ENCODE measurements at regions not wholly inside any gene's neighbourhood (a gene's known extent, or its start where the extent isn't known, plus 50 kb on each side); places are given as distances from the start of the nearest gene placed in this dataset.
"Not testable (repeated sequence)": the region's sequence is repeated elsewhere in the genome, so short reads cannot be mapped to it uniquely, and the experiment has no call there.

DNA sequence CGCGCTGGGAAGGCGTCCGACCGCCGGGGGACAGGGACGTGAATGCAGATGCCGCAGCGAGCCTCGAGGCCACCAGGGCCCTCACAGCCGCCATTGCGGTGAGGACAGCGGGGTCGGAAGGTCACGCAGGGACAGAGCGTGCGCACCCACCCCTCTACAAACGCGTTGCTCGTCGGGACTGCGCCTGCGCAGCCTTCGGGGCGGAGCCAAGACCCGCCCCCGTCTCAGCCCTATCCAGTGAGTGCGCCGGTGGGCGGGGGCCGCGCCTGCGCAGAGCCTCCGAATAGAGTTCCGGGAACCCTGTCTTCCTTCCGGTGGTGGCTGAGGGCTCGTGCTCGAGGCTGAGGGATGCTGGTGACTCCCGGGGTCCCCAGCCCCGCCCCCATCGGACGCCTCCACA, 5393.1 kb upstream of the TPTE start:
- not testable (repeated sequence) for H3K36me3 ChIP-seq (ENCODE audit: control insufficient read depth, insufficient read depth, low read length); H3K9me3 ChIP-seq (ENCODE audit: control insufficient read depth, insufficient read depth, low read length); H3K9ac ChIP-seq (ENCODE audit: low read depth, low read length); H3K27me3 ChIP-seq (ENCODE audit: control insufficient read depth, insufficient read depth, low read length); H3K4me1 ChIP-seq (ENCODE audit: control insufficient read depth, insufficient read depth, low read length)
- H3K4me3 ChIP-seq (ENCODE audit: low read depth, low read length): peak overlapping the region; percentile 22

DNA sequence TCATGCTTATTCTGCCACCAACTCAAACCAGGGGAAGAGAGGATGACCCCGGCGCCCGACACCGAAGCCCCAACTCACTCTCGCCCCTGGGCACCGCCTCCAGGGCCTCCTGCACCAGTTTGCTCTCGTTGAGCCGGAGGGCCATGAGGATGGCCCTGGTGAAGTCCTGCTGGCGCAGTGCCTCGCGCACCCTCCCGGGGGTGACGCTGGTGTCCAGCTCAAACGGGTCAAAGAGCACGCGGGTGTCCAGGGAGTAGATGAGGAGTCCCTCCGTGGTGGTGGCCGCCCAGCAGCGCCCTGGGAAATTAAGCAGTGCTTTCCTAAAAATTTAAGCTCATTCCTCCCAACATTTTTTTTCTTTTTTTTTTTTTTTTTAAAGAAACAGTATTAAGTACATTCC, 5387.6 kb upstream of the TPTE start:
- not testable (repeated sequence) for H3K9me3 ChIP-seq (ENCODE audit: control insufficient read depth, insufficient read depth, low read length); H3K27me3 ChIP-seq (ENCODE audit: control insufficient read depth, insufficient read depth, low read length); H3K9ac ChIP-seq (ENCODE audit: low read depth, low read length); H3K4me1 ChIP-seq (ENCODE audit: control insufficient read depth, insufficient read depth, low read length); H3K36me3 ChIP-seq (ENCODE audit: control insufficient read depth, insufficient read depth, low read length); H3K4me3 ChIP-seq (ENCODE audit: low read depth, low read length)

GRCh38 chr21:5136406-5136805, 5385.0 kb upstream of the TPTE start:
- H3K27me3 ChIP-seq (ENCODE audit: control insufficient read depth, insufficient read depth, low read length); H3K4me3 ChIP-seq (ENCODE audit: low read depth, low read length); H3K36me3 ChIP-seq (ENCODE audit: control insufficient read depth, insufficient read depth, low read length); H3K9ac ChIP-seq (ENCODE audit: low read depth, low read length); H3K4me1 ChIP-seq (ENCODE audit: control insufficient read depth, insufficient read depth, low read length); H3K9me3 ChIP-seq (ENCODE audit: control insufficient read depth, insufficient read depth, low read length): not testable (repeated sequence)

GRCh38 chr21:5137006-5137405, 5384.4 kb upstream of the TPTE start:
- H3K36me3 ChIP-seq (ENCODE audit: control insufficient read depth, insufficient read depth, low read length); H3K27me3 ChIP-seq (ENCODE audit: control insufficient read depth, insufficient read depth, low read length); H3K9ac ChIP-seq (ENCODE audit: low read depth, low read length); H3K4me1 ChIP-seq (ENCODE audit: control insufficient read depth, insufficient read depth, low read length); H3K9me3 ChIP-seq (ENCODE audit: control insufficient read depth, insufficient read depth, low read length); H3K4me3 ChIP-seq (ENCODE audit: low read depth, low read length): not testable (repeated sequence)

- not testable (repeated sequence) for H3K27me3 ChIP-seq (ENCODE audit: control insufficient read depth, insufficient read depth, low read length); H3K9ac ChIP-seq (ENCODE audit: low read depth, low read length); H3K36me3 ChIP-seq (ENCODE audit: control insufficient read depth, insufficient read depth, low read length); H3K9me3 ChIP-seq (ENCODE audit: control insufficient read depth, insufficient read depth, low read length); H3K4me3 ChIP-seq (ENCODE audit: low read depth, low read length); H3K4me1 ChIP-seq (ENCODE audit: control insufficient read depth, insufficient read depth, low read length)
Observed at GRCh38 chr21:5138687-5139086, 5382.7 kb upstream of the TPTE start.

- H3K4me1 ChIP-seq (ENCODE audit: control insufficient read depth, insufficient read depth, low read length); H3K36me3 ChIP-seq (ENCODE audit: control insufficient read depth, insufficient read depth, low read length); H3K4me3 ChIP-seq (ENCODE audit: low read depth, low read length); H3K9me3 ChIP-seq (ENCODE audit: control insufficient read depth, insufficient read depth, low read length); H3K27me3 ChIP-seq (ENCODE audit: control insufficient read depth, insufficient read depth, low read length); H3K9ac ChIP-seq (ENCODE audit: low read depth, low read length): not testable (repeated sequence)
Observed at GRCh38 chr21:5139528-5139927, 5381.9 kb upstream of the TPTE start.

GRCh38 chr21:5143011-5143410, 5378.4 kb upstream of the TPTE start:
- not testable (repeated sequence) for H3K36me3 ChIP-seq (ENCODE audit: control insufficient read depth, insufficient read depth, low read length); H3K4me1 ChIP-seq (ENCODE audit: control insufficient read depth, insufficient read depth, low read length); H3K9me3 ChIP-seq (ENCODE audit: control insufficient read depth, insufficient read depth, low read length); H3K9ac ChIP-seq (ENCODE audit: low read depth, low read length); H3K4me3 ChIP-seq (ENCODE audit: low read depth, low read length); H3K27me3 ChIP-seq (ENCODE audit: control insufficient read depth, insufficient read depth, low read length)

- H3K9ac ChIP-seq (ENCODE audit: low read depth, low read length); H3K27me3 ChIP-seq (ENCODE audit: control insufficient read depth, insufficient read depth, low read length); H3K9me3 ChIP-seq (ENCODE audit: control insufficient read depth, insufficient read depth, low read length); H3K4me3 ChIP-seq (ENCODE audit: low read depth, low read length); H3K4me1 ChIP-seq (ENCODE audit: control insufficient read depth, insufficient read depth, low read length); H3K36me3 ChIP-seq (ENCODE audit: control insufficient read depth, insufficient read depth, low read length): not testable (repeated sequence)
Observed at GRCh38 chr21:5144731-5145130, 5376.7 kb upstream of the TPTE start.

GRCh38 chr21:5147685-5148084, 5373.7 kb upstream of the TPTE start:
- not testable (repeated sequence) for H3K27me3 ChIP-seq (ENCODE audit: control insufficient read depth, insufficient read depth, low read length); H3K36me3 ChIP-seq (ENCODE audit: control insufficient read depth, insufficient read depth, low read length); H3K4me3 ChIP-seq (ENCODE audit: low read depth, low read length); H3K4me1 ChIP-seq (ENCODE audit: control insufficient read depth, insufficient read depth, low read length); H3K9ac ChIP-seq (ENCODE audit: low read depth, low read length); H3K9me3 ChIP-seq (ENCODE audit: control insufficient read depth, insufficient read depth, low read length)

GRCh38 chr21:5149222-5149621, 5372.2 kb upstream of the TPTE start:
- not testable (repeated sequence) for H3K9me3 ChIP-seq (ENCODE audit: control insufficient read depth, insufficient read depth, low read length); H3K36me3 ChIP-seq (ENCODE audit: control insufficient read depth, insufficient read depth, low read length); H3K4me1 ChIP-seq (ENCODE audit: control insufficient read depth, insufficient read depth, low read length); H3K4me3 ChIP-seq (ENCODE audit: low read depth, low read length); H3K27me3 ChIP-seq (ENCODE audit: control insufficient read depth, insufficient read depth, low read length); H3K9ac ChIP-seq (ENCODE audit: low read depth, low read length)

GRCh38 chr21:5153842-5154640, 5367.3 kb upstream of the TPTE start:
- H3K9me3 ChIP-seq (ENCODE audit: control insufficient read depth, insufficient read depth, low read length); H3K27me3 ChIP-seq (ENCODE audit: control insufficient read depth, insufficient read depth, low read length); H3K4me1 ChIP-seq (ENCODE audit: control insufficient read depth, insufficient read depth, low read length); H3K36me3 ChIP-seq (ENCODE audit: control insufficient read depth, insufficient read depth, low read length); H3K9ac ChIP-seq (ENCODE audit: low read depth, low read length); H3K4me3 ChIP-seq (ENCODE audit: low read depth, low read length): not testable (repeated sequence)

- not testable (repeated sequence) for H3K9me3 ChIP-seq (ENCODE audit: control insufficient read depth, insufficient read depth, low read length); H3K27me3 ChIP-seq (ENCODE audit: control insufficient read depth, insufficient read depth, low read length); H3K4me1 ChIP-seq (ENCODE audit: control insufficient read depth, insufficient read depth, low read length); H3K4me3 ChIP-seq (ENCODE audit: low read depth, low read length); H3K9ac ChIP-seq (ENCODE audit: low read depth, low read length); H3K36me3 ChIP-seq (ENCODE audit: control insufficient read depth, insufficient read depth, low read length)
Observed at GRCh38 chr21:5154641-5154982, 5366.8 kb upstream of the TPTE start.
